HEK293 (cell line): ENCODE measurements at regions not wholly inside any gene's neighbourhood (a gene's known extent, or its start where the extent isn't known, plus 50 kb on each side); places are given as distances from the start of the nearest gene placed in this dataset.

Experiments
- CTCF ChIA-PET: fragments of 350-600 bp; formaldehyde crosslinking; extraction: SDS; loops from one replicate; lab custom pipeline; 2021; ENCODE audit warnings: antibody characterized with exemption; lab: Yijun Ruan, JAX
- POLR2A ChIA-PET: fragments of 300-600 bp; formaldehyde crosslinking; extraction: SDS; loops from one replicate; lab custom pipeline; 2020; ENCODE audit warnings: antibody characterized with exemption, inconsistent platforms; lab: Yijun Ruan, JAX
- H3K27ac ChIP-seq: fragments of 200-500 bp; sonication (Bioruptor generic); 2 replicates; pipeline ENCODE4 v1.5.1; 2014; ENCODE audit warnings: low read depth, low read length, control low read depth, inconsistent platforms; ENCODE audit errors: extremely low read depth
- H3K36me3 ChIP-seq, 2 experiments: fragments of 200-500 bp in 1 of 2; sonication (Bioruptor generic) in 1 of 2; 1 replicate in 1 of 2; 2 replicates in 1 of 2; pipeline ENCODE4 v1.5.1; 2014 to 2017; ENCODE audit warnings: inconsistent platforms in 2 of 2, low read length in 2 of 2; ENCODE audit not compliant: control insufficient read depth in 2 of 2, insufficient read depth in 1 of 2
- H3K4me1 ChIP-seq: fragments of 200-500 bp; sonication (Bioruptor generic); 2 replicates; pipeline ENCODE4 v1.5.1; 2014; ENCODE audit warnings: mild to moderate bottlenecking, low read length, inconsistent platforms; ENCODE audit not compliant: control insufficient read depth, insufficient read depth
- H3K4me3 ChIP-seq: 2 replicates; pipeline ENCODE4 v1.5.1; 2011; ENCODE audit warnings: low read depth, mild to moderate bottlenecking, control low read depth, low read length, moderate library complexity
- H3K9me3 ChIP-seq: fragments of 200-500 bp; sonication (Bioruptor generic); 2 replicates; pipeline ENCODE4 v1.5.1; 2014; ENCODE audit warnings: low read depth, low read length, inconsistent platforms; ENCODE audit not compliant: control insufficient read depth, insufficient read depth
- BCL11B ChIP-seq: fragments of 450-650 bp; formaldehyde crosslinking; IDR thresholded peaks from 2 replicates; pipeline ENCODE4 v1.5.1; 2016; ENCODE audit warnings: low read depth, missing biosample characterization, missing genetic modification characterization
- HOXC10 ChIP-seq: sonication (generic); formaldehyde crosslinking; IDR thresholded peaks from 2 replicates; pipeline ENCODE4 v1.8.1; 2023; ENCODE audit warnings: mild to moderate bottlenecking, missing genetic modification reagents
- IKZF3 ChIP-seq: fragments of 450-650 bp; IDR thresholded peaks from 2 replicates; pipeline ENCODE4 v1.5.0; 2018; ENCODE audit warnings: missing biosample characterization, mild to moderate bottlenecking, missing genetic modification characterization, moderate library complexity
- MEIS1 ChIP-seq: sonication (generic); formaldehyde crosslinking; IDR thresholded peaks from 2 replicates; pipeline ENCODE4 v1.8.1; 2022; ENCODE audit warnings: missing genetic modification reagents, mild to moderate bottlenecking, borderline replicate concordance
- PRDM10 ChIP-seq: fragments of 450-650 bp; formaldehyde crosslinking; IDR thresholded peaks from 2 replicates; pipeline ENCODE4 v1.5.1; 2016; ENCODE audit warnings: missing biosample characterization, missing genetic modification characterization
- PRDM4 ChIP-seq: fragments of 450-650 bp; formaldehyde crosslinking; IDR thresholded peaks from 2 replicates; pipeline ENCODE4 v1.5.1; 2017; ENCODE audit warnings: missing biosample characterization, missing genetic modification characterization
- REPIN1 ChIP-seq: fragments of 450-650 bp; formaldehyde crosslinking; IDR thresholded peaks from 2 replicates; pipeline ENCODE4 v1.5.1; 2017; ENCODE audit warnings: missing biosample characterization, missing genetic modification characterization, low read depth
- SP2 ChIP-seq: fragments of 450-650 bp; formaldehyde crosslinking; IDR thresholded peaks from 2 replicates; pipeline ENCODE4 v1.5.1; 2016; ENCODE audit warnings: missing biosample characterization, missing genetic modification characterization
- TCF7L2 ChIP-seq: IDR thresholded peaks from 2 replicates; pipeline ENCODE4 v1.6.1; 2011; ENCODE audit warnings: low read depth, mild to moderate bottlenecking, inconsistent platforms, low read length, moderate library complexity, borderline replicate concordance
- YY2 ChIP-seq: fragments of 450-650 bp; formaldehyde crosslinking; IDR thresholded peaks from 2 replicates; pipeline ENCODE4 v1.5.1; 2016; ENCODE audit warnings: missing biosample characterization, missing genetic modification characterization
- ZBTB1 ChIP-seq: fragments of 450-650 bp; formaldehyde crosslinking; IDR thresholded peaks from 2 replicates; pipeline ENCODE4 v1.5.1; 2016; ENCODE audit warnings: missing biosample characterization, missing genetic modification characterization
- ZNF169 ChIP-seq: fragments of 450-650 bp; formaldehyde crosslinking; IDR thresholded peaks from 2 replicates; pipeline ENCODE4 v1.5.1; 2016; ENCODE audit warnings: missing biosample characterization, missing genetic modification characterization
- ZNF18 ChIP-seq: fragments of 450-650 bp; formaldehyde crosslinking; IDR thresholded peaks from 2 replicates; pipeline ENCODE4 v1.5.1; 2016; ENCODE audit warnings: missing biosample characterization, missing genetic modification characterization
- ZNF221 ChIP-seq: fragments of 450-650 bp; formaldehyde crosslinking; IDR thresholded peaks from 2 replicates; pipeline ENCODE4 v1.5.1; 2017; ENCODE audit warnings: missing biosample characterization, missing genetic modification characterization, borderline replicate concordance
- ZNF26 ChIP-seq: fragments of 450-650 bp; formaldehyde crosslinking; IDR thresholded peaks from 2 replicates; pipeline ENCODE4 v1.5.1; 2016; ENCODE audit warnings: missing biosample characterization, missing genetic modification characterization
- ZNF292 ChIP-seq: fragments of 450-650 bp; formaldehyde crosslinking; IDR thresholded peaks from 2 replicates; pipeline ENCODE4 v1.5.1; 2016; ENCODE audit warnings: low read depth, missing biosample characterization, missing genetic modification characterization, borderline replicate concordance
- ZNF341 ChIP-seq: fragments of 450-650 bp; formaldehyde crosslinking; IDR thresholded peaks from 2 replicates; pipeline ENCODE4; 2016; ENCODE audit warnings: low read depth, missing biosample characterization, missing genetic modification characterization
- ZNF366 ChIP-seq: fragments of 450-650 bp; formaldehyde crosslinking; conservative IDR thresholded peaks from 2 replicates; pipeline ENCODE4 v1.5.1; 2016; ENCODE audit warnings: missing biosample characterization, missing genetic modification characterization
- ZNF37A ChIP-seq: fragments of 450-650 bp; IDR thresholded peaks from 2 replicates; pipeline ENCODE4 v1.5.1; 2018; ENCODE audit warnings: missing biosample characterization, missing genetic modification characterization
- ZNF433 ChIP-seq: fragments of 450-650 bp; formaldehyde crosslinking; IDR thresholded peaks from 2 replicates; pipeline ENCODE4 v1.5.1; 2016; ENCODE audit warnings: missing biosample characterization, missing genetic modification characterization, low read depth
- ZNF549 ChIP-seq: fragments of 450-650 bp; IDR thresholded peaks from 2 replicates; pipeline ENCODE4 v1.5.1; 2018; ENCODE audit warnings: missing biosample characterization, missing genetic modification characterization, mild to moderate bottlenecking, inconsistent platforms, moderate library complexity
- ZNF580 ChIP-seq: fragments of 450-650 bp; formaldehyde crosslinking; IDR thresholded peaks from 2 replicates; pipeline ENCODE4 v1.5.1; 2016; ENCODE audit warnings: missing biosample characterization, missing genetic modification characterization
- ZNF626 ChIP-seq: fragments of 450-650 bp; sonication (Bioruptor Pico); formaldehyde crosslinking; IDR thresholded peaks from 2 replicates; pipeline ENCODE4 v1.5.1; 2018; ENCODE audit warnings: missing biosample characterization, missing genetic modification characterization, inconsistent platforms
- ZNF830 ChIP-seq: fragments of 450-650 bp; IDR thresholded peaks from 2 replicates; pipeline ENCODE4 v1.5.0; 2018; ENCODE audit warnings: missing biosample characterization, missing genetic modification characterization, low read depth, mild to moderate bottlenecking, moderate library complexity
- ZSCAN16 ChIP-seq: fragments of 450-650 bp; formaldehyde crosslinking; IDR thresholded peaks from 2 replicates; pipeline ENCODE4 v1.5.1; 2016; ENCODE audit warnings: missing biosample characterization, missing genetic modification characterization
- ZSCAN23 ChIP-seq: fragments of 450-650 bp; formaldehyde crosslinking; IDR thresholded peaks from 2 replicates; pipeline ENCODE4 v1.5.1; 2016; ENCODE audit warnings: missing biosample characterization, missing genetic modification characterization
- ZSCAN4 ChIP-seq: fragments of 450-650 bp; formaldehyde crosslinking; IDR thresholded peaks from 2 replicates; pipeline ENCODE4 v1.5.1; 2017; ENCODE audit warnings: missing biosample characterization, missing genetic modification characterization

GRCh38 chr13:108460746-108461145 is 168.7 kb upstream of the MYO16 start:
- Histone ChIP-seq H3K4me3 (no peak overlapping the region), H3K36me3 (no peaks in the 10 kb centered on the region), H3K4me1 (no peaks in the 10 kb centered on the region), H3K27ac (no peak overlapping the region), H3K9me3 (no peaks in the 10 kb centered on the region)
- TF ChIP-seq YY2 (no peak), ZNF18 (no peak), BCL11B (tag by site-specific recombination) (no peak), ZNF292 (no peak), SP2 (tag by site-specific recombination) (no peak), ZNF366 (no peak), ZNF626 (tag by site-specific recombination) (no peak), ZSCAN16 (tag by site-specific recombination) (no peak), ZNF580 (no peak), ZNF221 (tag by site-specific recombination) (no peak), PRDM4 (tag by site-specific recombination) (no peak)
- POLR2A ChIA-PET = no interaction called here
- CTCF ChIA-PET = no interaction called here

- Histone ChIP-seq H3K36me3 (no peaks in the 10 kb centered on the region), H3K4me3 (no peak overlapping the region), H3K4me1 (no peaks in the 10 kb centered on the region), H3K27ac (no peak overlapping the region), H3K9me3 (no peaks in the 10 kb centered on the region)
- POLR2A ChIA-PET = no interaction called here
- CTCF ChIA-PET = no interaction called here
- TF ChIP-seq ZSCAN23 (tag by site-specific recombination) = no peak
- TF ChIP-seq HOXC10 = no peak
- TF ChIP-seq REPIN1 = no peak
- no peak for TF ChIP-seq YY2
- TF ChIP-seq MEIS1 (CRISPR knock-in tag) = no peak
- TF ChIP-seq ZNF26 (tag by site-specific recombination) = no peak
- TF ChIP-seq ZSCAN4 (tag by site-specific recombination) = no peak
- TF ChIP-seq ZBTB1 = no peak
- no peak for TF ChIP-seq ZNF341
- TF ChIP-seq ZNF169 (tag by site-specific recombination) = no peak
- no peak for TF ChIP-seq ZNF433 (tag by site-specific recombination)
- no peak for TF ChIP-seq IKZF3
- TF ChIP-seq TCF7L2 = no peak
- TF ChIP-seq PRDM10 = no peak
- TF ChIP-seq ZNF830 (tag by site-specific recombination) = no peak
- no peak for TF ChIP-seq ZNF37A
- TF ChIP-seq ZNF549 (tag by site-specific recombination) = no peak
Observed at GRCh38 chr13:108463340-108463739, 166.1 kb upstream of the MYO16 start.
